Tibial artery (tissue), 4 donors: ENCODE measurements at regions not wholly inside any gene's neighbourhood (a gene's known extent, or its start where the extent isn't known, plus 50 kb on each side); places are given as distances from the start of the nearest gene placed in this dataset.

Experiments
- DNase-seq, 2 donors: peaks; one replicate each; pipeline ENCODE4 v3.0.0-alpha.2; 2019
- H3K27ac ChIP-seq, 2 donors: fragments of 200-600 bp; sonication (generic) in 1 of 2; 1 replicate in 1 of 2; 2 replicates in 1 of 2; pipeline ENCODE4 v1.5.1; 2018 to 2019; ENCODE audit warnings: mild to moderate bottlenecking in 1 of 2
- H3K27me3 ChIP-seq, 2 donors: fragments of 200-600 bp; sonication (generic) in 1 of 2; one replicate each; pipeline versions ENCODE4 v1.5.1 to v1.6.0; 2016 to 2019
- H3K36me3 ChIP-seq, 3 donors: fragments of 200-600 bp; sonication (generic) in 2 of 3; one replicate each; pipeline ENCODE4 v1.5.1; 2016 to 2019; ENCODE audit warnings: mild to moderate bottlenecking in 2 of 3
- H3K4me1 ChIP-seq, 4 donors: fragments of 200-600 bp; sonication (generic) in 2 of 4; 1 replicate in 3 of 4; 2 replicates in 1 of 4; pipeline ENCODE4 v1.5.1; 2016 to 2019
- H3K4me3 ChIP-seq, 2 donors: fragments of 200-600 bp; sonication (generic) in 1 of 2; 1 replicate in 1 of 2; 2 replicates in 1 of 2; pipeline ENCODE4 v1.5.1; 2018 to 2019; ENCODE audit warnings: mild to moderate bottlenecking in 2 of 2
- H3K9me3 ChIP-seq, 3 donors: fragments of 200-600 bp; sonication (generic) in 1 of 3; one replicate each; pipeline ENCODE4 v1.5.1; 2016 to 2019
- CTCF ChIP-seq, 2 experiments: fragments of 200-600 bp in 1 of 2; fragments of 450-650 bp in 1 of 2; IDR thresholded peaks; one replicate each; pipeline ENCODE4 v1.5.1; 2017 to 2019; ENCODE audit warnings: antibody characterized with exemption in 2 of 2, mild to moderate bottlenecking in 1 of 2, moderate library complexity in 1 of 2
- intact Hi-C: fragments of 100-400 bp; cut with DNase I; formaldehyde crosslinking; loops from one replicate; pipeline ENCODE4 v1.15.0; 2023; ENCODE audit warnings: low total_unique reads

- intact Hi-C loops = no loop called here
- no peaks in the 10 kb centered on the region for H3K4me1 ChIP-seq
- no peaks in the 10 kb centered on the region for H3K9me3 ChIP-seq
- no peak for TF ChIP-seq CTCF (IDR thresholded peaks at IDR 0.05)
- H3K4me3 ChIP-seq = no peak overlapping the region
- no peaks in the 10 kb centered on the region for H3K27me3 ChIP-seq
- no peak overlapping the region for H3K27ac ChIP-seq
- DNase-seq = no peak
- no peaks in the 10 kb centered on the region for H3K36me3 ChIP-seq
Observed at GRCh38 chr15:93780073-93780472, 451.3 kb upstream of the MCTP2 start.

- H3K36me3 ChIP-seq = no peaks in the 10 kb centered on the region
- H3K9me3 ChIP-seq = no peaks in the 10 kb centered on the region
- no peaks in the 10 kb centered on the region for H3K27me3 ChIP-seq
- intact Hi-C loops = no loop called here
- H3K4me3 ChIP-seq = no peak overlapping the region
- no peak overlapping the region for H3K27ac ChIP-seq
- DNase-seq = no peak
- TF ChIP-seq CTCF (IDR thresholded peaks at IDR 0.05) = no peak
- H3K4me1 ChIP-seq = no peaks in the 10 kb centered on the region
Observed at GRCh38 chr15:93779341-93779740, 452.0 kb upstream of the MCTP2 start.

- TF ChIP-seq CTCF (IDR thresholded peaks at IDR 0.05) = no peak
- intact Hi-C loops = no loop called here
Observed at GRCh38 chr15:93771196-93772030, 459.9 kb upstream of the MCTP2 start.

GRCh38 chr15:93770788-93771187, 460.6 kb upstream of the MCTP2 start:
- H3K4me1 ChIP-seq = no peaks in the 10 kb centered on the region

More at GRCh38 chr15:93771196-93772030, 459.9 kb upstream of the MCTP2 start:
- H3K36me3 ChIP-seq = no peaks in the 10 kb centered on the region
- H3K4me3 ChIP-seq = no peak overlapping the region
- no peaks in the 10 kb centered on the region for H3K27me3 ChIP-seq
- no peaks in the 10 kb centered on the region for H3K9me3 ChIP-seq
- H3K27ac ChIP-seq = no peak overlapping the region
- DNase-seq = no peak
- H3K4me1 ChIP-seq = no peaks in the 10 kb centered on the region

GRCh38 chr15:93762036-93762435, 469.3 kb upstream of the MCTP2 start:
- Histone ChIP-seq H3K27ac (no peak overlapping the region), H3K27me3 (no peaks in the 10 kb centered on the region), H3K4me1 (no peaks in the 10 kb centered on the region), H3K36me3 (no peaks in the 10 kb centered on the region), H3K4me3 (no peak overlapping the region), H3K9me3 (peaks cover 0 to 2% (median 0%) of the 10 kb centered on the region in 3 donors)
- intact Hi-C loops = no loop called here
- no peak for DNase-seq
- no peak for TF ChIP-seq CTCF (IDR thresholded peaks at IDR 0.05)

More at GRCh38 chr15:93770788-93771187, 460.6 kb upstream of the MCTP2 start:
- no peak overlapping the region for H3K27ac ChIP-seq
- no peak for DNase-seq
- intact Hi-C loops = no loop called here
- H3K9me3 ChIP-seq = no peaks in the 10 kb centered on the region
- TF ChIP-seq CTCF (IDR thresholded peaks at IDR 0.05) = no peak
- H3K4me3 ChIP-seq = no peak overlapping the region
- H3K36me3 ChIP-seq = no peaks in the 10 kb centered on the region
- no peaks in the 10 kb centered on the region for H3K27me3 ChIP-seq
